Psoas muscle (tissue), 7 donors: ENCODE measurements at regions not wholly inside any gene's neighbourhood (a gene's known extent, or its start where the extent isn't known, plus 50 kb on each side); places are given as distances from the start of the nearest gene placed in this dataset.

ENCODE experiments used
- ATAC-seq, 4 donors: fragments of 200-7000 bp; cut with Tn5 transposase; one replicate each; pipeline ENCODE4 v1.9.1; 2020; ENCODE audit warnings: moderate library complexity in 3 of 4, mild to moderate bottlenecking in 2 of 4
- DNase-seq, 2 donors: peaks; one replicate each; pipeline ENCODE4 v3.0.0-alpha.2; 2020
- H3K27ac ChIP-seq: fragments of 200-600 bp; one replicate; pipeline ENCODE4 v1.8.0; 2022
- H3K27me3 ChIP-seq, 3 donors: fragments of 200-600 bp in 1 of 3; one replicate each; pipeline versions ENCODE4 v1.6.1 to v1.8.0; 2013 to 2022; ENCODE audit warnings: low read length in 2 of 3, mild to moderate bottlenecking in 2 of 3, moderate library complexity in 1 of 3; ENCODE audit not compliant: insufficient read depth in 3 of 3
- H3K36me3 ChIP-seq, 2 donors: fragments of 200-600 bp in 1 of 2; one replicate each; pipeline versions ENCODE4 v1.6.1 to v1.8.0; 2013 to 2022; ENCODE audit warnings: low read depth in 1 of 2, mild to moderate bottlenecking in 1 of 2, moderate library complexity in 1 of 2; ENCODE audit not compliant: insufficient read depth in 1 of 2
- H3K4me1 ChIP-seq: fragments of 200-600 bp; one replicate; pipeline ENCODE4 v1.8.0; 2022
- H3K4me3 ChIP-seq: fragments of 200-600 bp; one replicate; pipeline ENCODE4 v1.8.0; 2022; ENCODE audit warnings: mild to moderate bottlenecking
- H3K9me3 ChIP-seq: fragments of 200-600 bp; one replicate; pipeline ENCODE4 v1.8.0; 2022
- WGBS, 3 donors: extraction: QIAGEN DNeasy Blood & Tissue Kit; methylation state at CpG; one replicate each; pipeline versions ENCODE4 v1.1.6 to v1.1.7; 2013; 5-methylcytosine and 5-hydroxymethylcytosine counted together
- intact Hi-C, 2 donors: fragments of 100-400 bp; cut with DNase I; formaldehyde crosslinking; loops; one replicate each; pipeline versions ENCODE4 v1.11.0 to v1.14.2; 2022
- TF ChIP-seq, protein P1 (sequence below): fragments of 200-600 bp; IDR thresholded peaks from one replicate; pipeline ENCODE4 v1.8.0; 2022; ENCODE audit warnings: antibody characterized with exemption
- donor health status: healthy with polysubstance abuse.
- donor health status: DM: no; HTN: no; CAD: no; lungs with moderate emphysema.
- donor health status: Bipolar disorder and iron deficiency.
- donor health status: healthy.
- donor health status: DM: yes; HTN: yes; CAD: no.
- donor health status: DM: no; HTN: no; CAD: no.
- donor health status: DM: yes; HTN: yes; CAD: no.

DNA sequence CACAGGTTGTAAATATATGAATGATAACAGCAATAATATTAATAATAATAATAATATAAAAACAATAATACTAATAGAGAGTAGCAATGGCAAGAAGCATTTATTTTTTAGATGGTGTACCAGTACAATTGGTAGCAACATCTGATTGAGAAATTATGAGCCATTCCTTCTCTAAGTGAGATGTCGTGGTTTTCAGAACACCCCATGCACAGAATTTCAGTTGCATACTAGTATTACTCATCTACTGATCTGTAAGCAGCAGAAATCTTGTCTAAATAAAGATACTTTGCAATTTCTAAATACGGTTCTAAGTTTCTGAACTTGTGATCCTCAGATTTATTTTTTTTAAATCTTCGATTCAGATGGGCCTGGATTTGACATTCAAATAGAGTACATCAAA is 788.0 kb upstream of the ATXN8OS start:
- Histone ChIP-seq H3K36me3 (no peaks in the 10 kb centered on the region), H3K9me3 (no peaks in the 10 kb centered on the region), H3K4me3 (no peak overlapping the region), H3K4me1 (no peaks in the 10 kb centered on the region), H3K27ac (no peak overlapping the region), H3K27me3 (no peaks in the 10 kb centered on the region)
- intact Hi-C loops: no loop called here
- ATAC-seq (no peak), DNase-seq (no peak)
- WGBS, 3 donors: 81 to 89% (median 88%) methylated on average over 3 of the region's 3 CpGs
- TF ChIP-seq, protein P1, sequence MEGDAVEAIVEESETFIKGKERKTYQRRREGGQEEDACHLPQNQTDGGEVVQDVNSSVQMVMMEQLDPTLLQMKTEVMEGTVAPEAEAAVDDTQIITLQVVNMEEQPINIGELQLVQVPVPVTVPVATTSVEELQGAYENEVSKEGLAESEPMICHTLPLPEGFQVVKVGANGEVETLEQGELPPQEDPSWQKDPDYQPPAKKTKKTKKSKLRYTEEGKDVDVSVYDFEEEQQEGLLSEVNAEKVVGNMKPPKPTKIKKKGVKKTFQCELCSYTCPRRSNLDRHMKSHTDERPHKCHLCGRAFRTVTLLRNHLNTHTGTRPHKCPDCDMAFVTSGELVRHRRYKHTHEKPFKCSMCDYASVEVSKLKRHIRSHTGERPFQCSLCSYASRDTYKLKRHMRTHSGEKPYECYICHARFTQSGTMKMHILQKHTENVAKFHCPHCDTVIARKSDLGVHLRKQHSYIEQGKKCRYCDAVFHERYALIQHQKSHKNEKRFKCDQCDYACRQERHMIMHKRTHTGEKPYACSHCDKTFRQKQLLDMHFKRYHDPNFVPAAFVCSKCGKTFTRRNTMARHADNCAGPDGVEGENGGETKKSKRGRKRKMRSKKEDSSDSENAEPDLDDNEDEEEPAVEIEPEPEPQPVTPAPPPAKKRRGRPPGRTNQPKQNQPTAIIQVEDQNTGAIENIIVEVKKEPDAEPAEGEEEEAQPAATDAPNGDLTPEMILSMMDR: no peak

DNA sequence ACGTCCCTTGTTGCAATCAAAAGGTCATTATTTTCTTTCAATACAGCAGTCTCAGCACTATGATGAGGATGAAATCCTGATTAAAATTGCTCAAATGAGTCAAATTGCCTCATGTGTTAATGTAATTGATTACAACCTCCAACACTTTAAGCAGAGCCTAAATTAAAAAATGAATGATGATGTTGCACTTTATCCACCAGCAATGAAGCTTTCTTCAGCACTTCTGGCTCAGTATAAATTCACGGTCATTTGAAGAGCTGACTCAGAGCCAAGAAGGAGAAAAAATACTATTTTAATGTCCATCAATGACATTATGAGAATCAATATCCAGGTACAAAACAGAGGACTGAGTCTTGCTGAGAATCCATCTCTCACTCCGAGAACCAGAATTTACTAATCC is 792.6 kb upstream of the ATXN8OS start:
- H3K9me3 ChIP-seq: no peaks in the 10 kb centered on the region
- DNase-seq: no peak
- no peak for ATAC-seq
- H3K27ac ChIP-seq: no peak overlapping the region
- H3K4me3 ChIP-seq: no peak overlapping the region
- H3K27me3 ChIP-seq: no peaks in the 10 kb centered on the region
- H3K36me3 ChIP-seq: no peaks in the 10 kb centered on the region
- intact Hi-C loops: no loop called here
- WGBS, 3 donors: 55 to 64% (median 59%) methylated on average over 3 of the region's 3 CpGs
- TF ChIP-seq, protein P1: no peak
- H3K4me1 ChIP-seq: no peaks in the 10 kb centered on the region

DNA sequence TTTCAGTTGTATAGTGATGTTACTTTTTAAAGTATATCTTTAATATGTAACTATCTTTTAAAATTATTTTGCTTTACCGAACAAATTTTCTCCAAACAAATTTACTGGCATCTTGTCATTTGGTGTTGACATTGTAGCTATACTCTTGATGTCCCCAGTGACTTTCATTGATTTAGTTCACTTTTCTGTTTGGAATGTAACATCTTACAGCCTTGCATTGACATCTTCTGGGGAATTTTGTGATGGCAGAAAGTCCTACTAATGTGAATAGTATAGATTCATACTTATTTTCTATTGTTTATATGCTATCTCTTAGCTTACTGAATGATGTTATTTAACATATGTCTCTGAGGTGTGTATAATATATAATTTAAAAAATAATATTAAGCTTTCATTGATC is 800.9 kb upstream of the ATXN8OS start:
- Histone ChIP-seq H3K4me1 (no peaks in the 10 kb centered on the region), H3K4me3 (no peak overlapping the region), H3K36me3 (no peaks in the 10 kb centered on the region), H3K27ac (no peak overlapping the region), H3K27me3 (no peaks in the 10 kb centered on the region), H3K9me3 (no peaks in the 10 kb centered on the region)
- no peak for DNase-seq
- intact Hi-C loops: no loop called here
- no peak for ATAC-seq
- WGBS, 3 donors: 74 to 93% (median 88%) methylated on average over 1 of the region's 1 CpG
- TF ChIP-seq, protein P1: no peak

DNA sequence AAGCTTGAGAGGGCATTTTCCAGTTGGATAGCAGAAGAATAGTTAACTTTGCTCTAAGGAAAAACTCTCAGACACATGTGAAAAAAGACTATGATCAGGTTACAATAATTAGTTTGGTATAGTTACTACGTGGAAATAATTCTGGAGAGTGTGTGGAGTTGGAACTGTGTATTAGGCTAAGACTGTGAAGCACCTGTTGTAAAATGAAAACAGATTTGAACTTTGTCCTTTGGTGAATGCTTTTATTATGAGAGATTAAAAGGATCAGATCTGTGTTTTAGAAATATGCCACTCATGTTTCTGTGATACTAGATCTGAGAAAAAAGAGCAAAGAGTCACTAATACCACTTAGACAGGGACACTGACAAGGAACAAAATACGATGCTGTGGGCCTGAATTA is 807.5 kb upstream of the ATXN8OS start:
- 17 to 25% (median 23%) methylated on average over 2 of the region's 2 CpGs for whole genome bisulfite sequencing, 3 donors
- Histone ChIP-seq H3K36me3 (no peaks in the 10 kb centered on the region), H3K27ac (no peak overlapping the region), H3K4me3 (no peak overlapping the region), H3K4me1 (no peaks in the 10 kb centered on the region), H3K9me3 (no peaks in the 10 kb centered on the region), H3K27me3 (no peaks in the 10 kb centered on the region)
- TF ChIP-seq, protein P1: no peak
- no peak for DNase-seq
- no peak for ATAC-seq
- intact Hi-C loops: no loop called here

DNA sequence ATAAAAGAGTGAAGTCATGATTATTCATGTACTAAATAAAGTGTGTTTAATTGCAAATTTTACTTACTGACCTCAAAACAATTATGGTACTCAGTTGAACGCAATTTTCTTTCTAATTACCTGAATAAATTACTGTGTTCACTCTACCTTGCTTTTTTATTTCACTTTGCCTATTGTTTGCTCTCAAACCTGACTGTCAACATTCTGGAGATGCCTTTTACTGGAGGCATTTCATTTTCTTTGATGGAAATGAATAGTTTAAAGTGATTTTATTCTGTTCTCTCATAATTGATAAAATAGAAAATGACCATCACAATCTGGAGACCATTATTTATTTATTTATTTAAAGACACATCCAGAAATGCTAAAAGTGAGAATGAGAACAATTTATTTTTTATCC is 811.5 kb upstream of the ATXN8OS start:
- H3K27me3 ChIP-seq: no peaks in the 10 kb centered on the region
- DNase-seq: no peak
- no peak overlapping the region for H3K27ac ChIP-seq
- no peak for ATAC-seq
- H3K36me3 ChIP-seq: no peaks in the 10 kb centered on the region
- no peak overlapping the region for H3K4me3 ChIP-seq
- no peaks in the 10 kb centered on the region for H3K9me3 ChIP-seq
- 29 to 78% (median 71%) methylated on average over 1 of the region's 1 CpG for WGBS, 3 donors
- intact Hi-C loops: no loop called here
- TF ChIP-seq, protein P1: no peak
- no peaks in the 10 kb centered on the region for H3K4me1 ChIP-seq
